AG04450 (cell line): ENCODE measurements at regions not wholly inside any gene's neighbourhood (a gene's known extent, or its start where the extent isn't known, plus 50 kb on each side); places are given as distances from the start of the nearest gene placed in this dataset.

Experiments used
- CTCF ChIA-PET: fragments of 300-600, 350-600 bp; formaldehyde crosslinking; extraction: SDS; loops from one replicate; lab custom pipeline; 2022; ENCODE audit warnings: antibody characterized with exemption, inconsistent platforms; lab: Charles Lee
- POLR2A ChIA-PET: fragments of 350-600 bp; formaldehyde crosslinking; extraction: SDS; loops from one replicate; lab custom pipeline; 2021; ENCODE audit warnings: antibody characterized with exemption, inconsistent platforms; lab: Yijun Ruan, JAX
- DNase-seq: peaks from one replicate; pipeline ENCODE4 v3.0.0-alpha.2; 2011; ENCODE audit warnings: low read depth, low spot score
- H3K27ac ChIP-seq: one replicate; pipeline ENCODE4 v1.5.1; 2012; ENCODE audit warnings: low read depth, low read length, control low read depth
- H3K27me3 ChIP-seq: one replicate; pipeline ENCODE4 v1.6.0; 2012; ENCODE audit warnings: low read length; ENCODE audit not compliant: control insufficient read depth, insufficient read depth
- H3K4me3 ChIP-seq: 2 replicates; pipeline ENCODE4 v1.5.1; 2011; ENCODE audit warnings: mild to moderate bottlenecking, low read depth, low read length, control low read depth
- H3K9me3 ChIP-seq: 2 replicates; pipeline ENCODE4 v1.5.1; 2012; ENCODE audit warnings: low read length; ENCODE audit not compliant: control insufficient read depth, insufficient read depth
- CTCF ChIP-seq: IDR thresholded peaks from 2 replicates; pipeline ENCODE4 v1.5.1; 2011; ENCODE audit warnings: low read depth, low read length, control low read depth, inconsistent platforms

GRCh38 chr4:123826896-123827295 is 430.3 kb downstream of the SPRY1 start:
- TF ChIP-seq CTCF = no peak
- H3K4me3 ChIP-seq = no peak overlapping the region
- H3K27me3 ChIP-seq = no peaks in the 10 kb centered on the region
- DNase-seq = no peak
- ChIA-PET CTCF (no interaction called here), POLR2A (no interaction called here)
- H3K27ac ChIP-seq = no peak overlapping the region
- H3K9me3 ChIP-seq = no peaks in the 10 kb centered on the region

DNA sequence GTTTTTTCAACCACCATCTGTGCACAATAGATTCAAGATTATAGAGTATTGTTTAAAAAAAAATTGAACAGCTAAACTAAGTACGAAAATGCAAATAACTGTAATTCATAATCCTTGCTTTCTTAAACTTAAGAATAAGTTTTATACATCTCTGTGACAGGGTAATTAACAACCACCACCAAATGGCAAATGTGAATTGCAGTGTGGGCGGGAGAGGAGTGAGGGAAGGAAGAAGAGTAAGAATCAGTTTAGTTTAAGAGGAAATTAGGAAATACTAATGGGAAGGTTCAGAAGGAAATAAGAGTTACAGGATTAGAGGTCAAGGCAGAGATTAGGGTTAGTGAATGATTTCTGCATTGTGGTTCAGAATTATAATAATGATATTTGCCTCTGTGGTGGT is 430.9 kb downstream of the SPRY1 start:
- ChIA-PET CTCF (interaction anchor here (1.1 kb wide), 1 partner anchor 34 kb away, joined by 3 read pairs; no protein-coding TSS in a partner anchor), POLR2A (no interaction called here)
- TF ChIP-seq CTCF = no peak
- no peak overlapping the region for H3K4me3 ChIP-seq
- no peak for DNase-seq
- H3K27me3 ChIP-seq = no peaks in the 10 kb centered on the region
- H3K27ac ChIP-seq = no peak overlapping the region
- no peaks in the 10 kb centered on the region for H3K9me3 ChIP-seq

DNA sequence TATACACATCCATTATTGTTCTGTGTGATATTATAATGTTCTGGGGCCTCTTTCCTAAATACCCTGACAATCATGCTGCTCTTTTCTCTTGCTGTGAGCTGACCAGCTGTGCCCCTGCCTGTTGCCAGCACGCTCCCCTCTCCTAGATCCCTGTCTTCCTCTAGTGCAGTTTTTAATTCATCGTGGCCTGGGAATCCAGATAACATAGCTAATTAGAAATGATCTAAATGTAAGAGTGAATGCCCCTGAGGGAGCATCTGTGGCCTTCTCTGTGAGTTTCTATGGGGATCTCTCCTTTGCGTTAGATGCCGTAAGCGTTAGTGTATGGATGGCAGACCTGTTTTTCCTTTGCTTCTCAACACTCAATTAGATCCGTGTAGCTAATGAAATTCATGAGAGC is 434.3 kb downstream of the SPRY1 start:
- DNase-seq = no peak
- no peaks in the 10 kb centered on the region for H3K27me3 ChIP-seq
- ChIA-PET CTCF (no interaction called here), POLR2A (no interaction called here)
- no peak overlapping the region for H3K27ac ChIP-seq
- no peak for TF ChIP-seq CTCF
- H3K9me3 ChIP-seq = no peaks in the 10 kb centered on the region; the same call in 1 of the 2 replicates
- H3K4me3 ChIP-seq = no peak overlapping the region

DNA sequence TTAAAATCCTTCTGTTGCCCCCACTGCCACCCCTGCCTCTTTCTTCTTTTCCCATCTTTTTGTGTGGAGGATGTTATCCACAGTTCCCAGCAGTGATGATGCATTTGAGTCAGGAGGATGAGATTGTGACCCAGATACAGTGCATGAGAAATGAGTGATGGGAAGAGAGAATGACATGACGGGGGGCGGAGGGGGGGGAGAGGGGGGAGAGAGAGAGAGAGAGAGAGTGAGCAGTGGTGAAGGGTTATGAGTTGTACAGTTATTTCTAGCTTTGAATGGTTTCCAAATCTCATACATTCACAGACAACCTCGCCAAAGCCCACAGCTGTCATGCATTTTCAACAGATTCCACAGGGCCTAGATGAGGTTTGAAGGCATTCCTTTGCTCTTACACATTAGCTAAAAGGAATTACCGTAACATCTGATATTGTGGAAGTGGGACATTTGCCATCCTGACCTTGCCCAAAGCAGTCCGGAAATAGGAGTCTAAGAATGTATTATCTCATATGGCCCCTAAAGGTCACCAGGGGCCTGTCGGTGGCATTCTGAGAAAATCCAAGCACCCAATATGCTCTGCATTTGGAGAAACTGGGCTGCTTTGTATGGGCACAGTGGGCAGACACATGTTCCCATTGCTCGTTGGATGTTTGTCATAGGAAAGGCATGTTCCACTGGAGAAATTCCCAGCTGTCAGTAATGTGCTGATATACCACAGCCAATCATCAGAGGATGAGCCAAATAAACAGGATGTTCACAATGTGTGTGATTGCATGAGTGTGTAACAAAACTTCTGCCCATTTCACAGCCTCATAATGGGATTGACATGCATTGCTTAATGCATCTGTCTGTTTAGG is 435.8 kb downstream of the SPRY1 start:
- no peak for TF ChIP-seq CTCF
- CTCF ChIA-PET = interaction anchor here (1.6 kb wide), 1 partner anchor 705 kb away, joined by 4 read pairs; no protein-coding TSS in a partner anchor
- POLR2A ChIA-PET = interaction anchor here (0.6 to 1.4 kb wide), 9 partner anchors 11 to 661 kb away, joined by 3 to 5 read pairs (median 3); no protein-coding TSS in a partner anchor
- H3K9me3 ChIP-seq = no peaks in the 10 kb centered on the region; the same call in 1 of the 2 replicates
- no peaks in the 10 kb centered on the region for H3K27me3 ChIP-seq
- no peak overlapping the region for H3K4me3 ChIP-seq
- DNase-seq = peak; percentile 97
- H3K27ac ChIP-seq = peak overlapping the region; percentile 97

DNA sequence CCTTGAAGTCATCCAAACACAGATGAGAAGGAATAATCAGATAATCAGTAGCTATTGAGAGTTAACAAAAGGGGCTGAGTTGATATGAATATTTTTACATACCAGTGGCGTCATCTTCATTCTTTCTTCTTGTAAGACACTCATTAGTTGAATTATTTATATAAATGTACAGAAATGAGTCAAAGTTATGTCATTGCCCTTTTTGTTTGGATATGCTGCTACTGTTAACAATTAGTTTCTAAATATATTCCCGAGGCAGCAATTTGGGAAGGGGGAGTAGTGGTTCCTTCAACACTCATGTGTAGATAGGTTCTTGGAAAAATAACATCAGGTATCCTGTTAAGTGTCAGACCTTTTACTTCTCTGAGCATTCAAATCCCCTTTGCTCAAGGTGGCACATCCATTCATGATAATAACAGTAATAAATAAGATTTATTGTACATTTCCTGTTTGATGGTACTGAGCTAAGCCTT is 436.6 kb downstream of the SPRY1 start:
- ChIA-PET POLR2A (interaction anchor here (1.4 kb wide), 1 partner anchor 46 kb away, joined by 4 read pairs; no protein-coding TSS in a partner anchor), CTCF (interaction anchor here (1.1 to 1.6 kb wide), 2 partner anchors 24 to 706 kb away, joined by 4 read pairs; no protein-coding TSS in a partner anchor)
- Histone ChIP-seq H3K27me3 (no peaks in the 10 kb centered on the region), H3K27ac (no peak overlapping the region), H3K4me3 (no peak overlapping the region), H3K9me3 (no peaks in the 10 kb centered on the region; the same call in 1 of the 2 replicates)
- no peak for TF ChIP-seq CTCF
- peak; percentile 67 for DNase-seq
